ENCODE measurements at regions not wholly inside any gene's neighbourhood (a gene's known extent, or its start where the extent isn't known, plus 50 kb on each side); places are given as distances from the start of the nearest gene placed in this dataset.

DNA sequence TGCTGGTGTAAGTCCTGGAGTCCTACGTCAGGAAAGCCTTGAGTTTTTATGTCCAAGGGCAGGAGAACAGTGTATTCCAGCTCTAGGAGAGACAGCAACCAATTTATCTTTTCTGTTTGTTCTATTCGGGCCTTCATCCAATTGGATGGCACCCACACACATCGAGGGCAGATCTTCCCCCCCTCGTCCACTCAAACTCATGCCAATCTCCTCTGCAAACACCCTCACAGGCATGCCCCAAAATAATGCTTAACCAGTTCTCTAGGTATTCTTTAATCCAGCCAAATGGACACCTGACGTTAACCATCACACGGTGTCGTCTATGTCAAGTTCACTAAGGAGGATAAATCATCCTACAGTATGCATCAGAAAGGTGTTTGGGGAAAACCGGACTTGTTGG is 102.5 kb upstream of the TRPM1 start:
- TF ChIP-seq, protein P1, sequence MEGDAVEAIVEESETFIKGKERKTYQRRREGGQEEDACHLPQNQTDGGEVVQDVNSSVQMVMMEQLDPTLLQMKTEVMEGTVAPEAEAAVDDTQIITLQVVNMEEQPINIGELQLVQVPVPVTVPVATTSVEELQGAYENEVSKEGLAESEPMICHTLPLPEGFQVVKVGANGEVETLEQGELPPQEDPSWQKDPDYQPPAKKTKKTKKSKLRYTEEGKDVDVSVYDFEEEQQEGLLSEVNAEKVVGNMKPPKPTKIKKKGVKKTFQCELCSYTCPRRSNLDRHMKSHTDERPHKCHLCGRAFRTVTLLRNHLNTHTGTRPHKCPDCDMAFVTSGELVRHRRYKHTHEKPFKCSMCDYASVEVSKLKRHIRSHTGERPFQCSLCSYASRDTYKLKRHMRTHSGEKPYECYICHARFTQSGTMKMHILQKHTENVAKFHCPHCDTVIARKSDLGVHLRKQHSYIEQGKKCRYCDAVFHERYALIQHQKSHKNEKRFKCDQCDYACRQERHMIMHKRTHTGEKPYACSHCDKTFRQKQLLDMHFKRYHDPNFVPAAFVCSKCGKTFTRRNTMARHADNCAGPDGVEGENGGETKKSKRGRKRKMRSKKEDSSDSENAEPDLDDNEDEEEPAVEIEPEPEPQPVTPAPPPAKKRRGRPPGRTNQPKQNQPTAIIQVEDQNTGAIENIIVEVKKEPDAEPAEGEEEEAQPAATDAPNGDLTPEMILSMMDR (IDR thresholded peaks at IDR 0.05), result no peak
- no peak for TF ChIP-seq POLR2A (IDR thresholded peaks at IDR 0.05)

All from testis (tissue), 2 donors.